HL-60 (cell line): ENCODE measurements at regions not wholly inside any gene's neighbourhood (a gene's known extent, or its start where the extent isn't known, plus 50 kb on each side); places are given as distances from the start of the nearest gene placed in this dataset.

ENCODE experiments used
- GABPA ChIP-seq: IDR thresholded peaks from 2 replicates; pipeline ENCODE4 v1.6.1; 2012; ENCODE audit warnings: low read depth
- POLR2AphosphoS5 ChIP-seq: IDR thresholded peaks from 2 replicates; pipeline ENCODE4 v1.6.1; 2012; ENCODE audit warnings: low read depth
- SPI1 ChIP-seq: IDR thresholded peaks from 2 replicates; pipeline ENCODE4 v1.6.1; 2012; ENCODE audit warnings: low read depth, mild to moderate bottlenecking, borderline replicate concordance
- TF ChIP-seq, protein P1 (sequence below): IDR thresholded peaks from one replicate; pipeline ENCODE4 v1.5.1; 2011; ENCODE audit warnings: low read length, control low read depth, inconsistent platforms; ENCODE audit not compliant: insufficient read depth

GRCh38 chr7:18313965-18314364 is 181.6 kb upstream of the HDAC9 start:
- TF ChIP-seq, protein P1, sequence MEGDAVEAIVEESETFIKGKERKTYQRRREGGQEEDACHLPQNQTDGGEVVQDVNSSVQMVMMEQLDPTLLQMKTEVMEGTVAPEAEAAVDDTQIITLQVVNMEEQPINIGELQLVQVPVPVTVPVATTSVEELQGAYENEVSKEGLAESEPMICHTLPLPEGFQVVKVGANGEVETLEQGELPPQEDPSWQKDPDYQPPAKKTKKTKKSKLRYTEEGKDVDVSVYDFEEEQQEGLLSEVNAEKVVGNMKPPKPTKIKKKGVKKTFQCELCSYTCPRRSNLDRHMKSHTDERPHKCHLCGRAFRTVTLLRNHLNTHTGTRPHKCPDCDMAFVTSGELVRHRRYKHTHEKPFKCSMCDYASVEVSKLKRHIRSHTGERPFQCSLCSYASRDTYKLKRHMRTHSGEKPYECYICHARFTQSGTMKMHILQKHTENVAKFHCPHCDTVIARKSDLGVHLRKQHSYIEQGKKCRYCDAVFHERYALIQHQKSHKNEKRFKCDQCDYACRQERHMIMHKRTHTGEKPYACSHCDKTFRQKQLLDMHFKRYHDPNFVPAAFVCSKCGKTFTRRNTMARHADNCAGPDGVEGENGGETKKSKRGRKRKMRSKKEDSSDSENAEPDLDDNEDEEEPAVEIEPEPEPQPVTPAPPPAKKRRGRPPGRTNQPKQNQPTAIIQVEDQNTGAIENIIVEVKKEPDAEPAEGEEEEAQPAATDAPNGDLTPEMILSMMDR = no peak
- TF ChIP-seq POLR2AphosphoS5 = no peak
- TF ChIP-seq SPI1 = no peak
- TF ChIP-seq GABPA = no peak
